ENCODE measurements at regions not wholly inside any gene's neighbourhood (a gene's known extent, or its start where the extent isn't known, plus 50 kb on each side); places are given as distances from the start of the nearest gene placed in this dataset.
A peak's percentile ranks its signal among the peaks of the same experiment; 100 is the strongest.

- peak; percentile 85 for ATAC-seq (ENCODE audit: low read depth)
These were observed 142.3 kb upstream of the HTR2A start for GRCh38 chr13:47039106-47039505.

More at GRCh38 chr13:47039106-47039505, 142.3 kb upstream of the HTR2A start:
- in situ Hi-C loops (cut with MboI; ENCODE audit: low sequenced_read_pairs): no loop called here
- Histone ChIP-seq H4K20me1 (ENCODE audit: insufficient read depth, low read length) (no peaks in the 10 kb centered on the region), H3K27me3 (ENCODE audit: control insufficient read depth, insufficient read depth, low read length) (no peaks in the 10 kb centered on the region), H4K91ac (ENCODE audit: insufficient read depth, low read depth, low read length) (no peak overlapping the region), H2BK5ac (ENCODE audit: low read depth, low read length, poor library complexity, severe bottlenecking) (peak overlapping the region; percentile 12), H3K4ac (ENCODE audit: low read depth, low read length) (no peak overlapping the region), H3K4me3 (ENCODE audit: insufficient read depth, low read depth, low read length) (no peak overlapping the region), H2AK5ac (ENCODE audit: low read depth, low read length) (no peak overlapping the region), H4K5ac (ENCODE audit: low read depth, low read length) (no peak overlapping the region), H3K56ac (ENCODE audit: extremely low read depth, insufficient read depth, low read length) (no peak overlapping the region), H3K36me3 (ENCODE audit: control insufficient read depth, insufficient read depth, low read length) (no peaks in the 10 kb centered on the region), H3K4me2 (ENCODE audit: low read depth, low read length) (peak overlapping the region; percentile 34; the same call in 1 of the 2 replicates), H2BK20ac (ENCODE audit: low read depth, low read length) (no peak overlapping the region), H3K4me1 (ENCODE audit: control insufficient read depth, insufficient read depth, low read length) (no peaks in the 10 kb centered on the region), H3K79me1 (ENCODE audit: low read depth in 1 of 2, low read length in 2 of 2) (no peaks in the 10 kb centered on the region), H2BK15ac (ENCODE audit: low read depth, low read length) (no peak overlapping the region), H2BK120ac (ENCODE audit: low read depth, low read length) (no peak overlapping the region), H3K14ac (replicated peaks; ENCODE audit: low read depth, low read length) (no peak overlapping the region), H3K27ac (ENCODE audit: insufficient read depth, low read length) (no peak overlapping the region), H3K9me1 (ENCODE audit: insufficient read depth, low read length) (no peaks in the 10 kb centered on the region), H3K18ac (ENCODE audit: low read depth, low read length) (no peak overlapping the region), H3K9me3 (ENCODE audit: control insufficient read depth, insufficient read depth, low read length) (no peaks in the 10 kb centered on the region), H2AK9ac (replicated peaks; ENCODE audit: low read depth, low read length, poor library complexity) (no peak overlapping the region), H4K8ac (ENCODE audit: low read depth in 2 of 2, low read length in 2 of 2) (no peak overlapping the region), H2AFZ (replicated peaks; ENCODE audit: low read length, poor library complexity) (no peak overlapping the region), H3K9ac (ENCODE audit: low read depth, low read length) (no peak overlapping the region), H3K23ac (ENCODE audit: low read depth, low read length) (no peak overlapping the region)
- WGBS, 2 experiments (ENCODE audit: extremely low coverage in 2 of 2, insufficient read length in 1 of 2): no CpG with 5 or more reads among the region's 2 CpGs
- dilution Hi-C loops (cut with HindIII; ENCODE audit: low sequenced_read_pairs, unreplicated experiment): no loop called here
- POLR2A ChIA-PET (ENCODE audit: unreplicated experiment): no interaction called here
- CTCF ChIA-PET: no interaction called here
- DNase-seq: peak; percentile 89
- intact Hi-C loops (cut with micrococcal nuclease): no loop called here
- TF ChIP-seq SMC3 (IDR thresholded peaks at IDR 0.05; ENCODE audit: low read depth, low read length): no peak
- peak; percentile 63 for TF ChIP-seq CEBPB (IDR thresholded peaks at IDR 0.05; ENCODE audit: low read depth, low read length)
- peak; percentile 50 for TF ChIP-seq MAFK (IDR thresholded peaks at IDR 0.05; ENCODE audit: low read depth, low read length)
- no peak for TF ChIP-seq POLR2A (IDR thresholded peaks at IDR 0.05; ENCODE audit: low read depth, low read length)
- peak; percentile 70 for TF ChIP-seq FOS (IDR thresholded peaks at IDR 0.05; ENCODE audit: low read depth, low read length)
- no TSS peak for BruUV-seq (replicated peaks)
